GM23338 (cell line): ENCODE measurements at regions not wholly inside any gene's neighbourhood (a gene's known extent, or its start where the extent isn't known, plus 50 kb on each side); places are given as distances from the start of the nearest gene placed in this dataset.

Experiments
- ATAC-seq: fragments of 200-7000 bp; cut with Tn5 transposase; 3 replicates; pipeline ENCODE4 v1.9.1; 2020
- DNase-seq: peaks from one replicate; pipeline ENCODE4 v3.0.0-alpha.2; 2015; ENCODE audit warnings: low spot score
- H2AFZ ChIP-seq: fragments of 200-600 bp; sonication (generic); 2 replicates; pipeline ENCODE4 v1.8.0; 2016; ENCODE audit warnings: antibody characterized with exemption, mild to moderate bottlenecking, moderate library complexity
- H3F3A ChIP-seq: fragments of 200-600 bp; sonication (generic); replicated peaks from 2 replicates; pipeline ENCODE4 v1.8.0; 2017; ENCODE audit warnings: antibody characterized with exemption, mixed run types, low read depth
- H3K27ac ChIP-seq: fragments of 200-600 bp; sonication (generic); 2 replicates; pipeline ENCODE4 v1.6.1; 2016; ENCODE audit warnings: low read depth
- H3K27me3 ChIP-seq: fragments of 200-600 bp; sonication (generic); 2 replicates; pipeline ENCODE4 v1.8.0; 2016; ENCODE audit warnings: mild to moderate bottlenecking, mixed run types, moderate library complexity; ENCODE audit not compliant: insufficient read depth
- H3K36me3 ChIP-seq: fragments of 200-600 bp; sonication (generic); 2 replicates; pipeline ENCODE4 v1.8.0; 2016; ENCODE audit warnings: mild to moderate bottlenecking; ENCODE audit not compliant: insufficient read depth
- H3K4me1 ChIP-seq: fragments of 200-600 bp; sonication (generic); 2 replicates; pipeline ENCODE4 v1.8.0; 2016; ENCODE audit warnings: mild to moderate bottlenecking, moderate library complexity; ENCODE audit not compliant: insufficient read depth
- H3K4me2 ChIP-seq: fragments of 200-600 bp; sonication (generic); 2 replicates; pipeline ENCODE4 v1.7.1; 2017; ENCODE audit warnings: mixed run types
- H3K4me3 ChIP-seq: fragments of 200-600 bp; sonication (generic); 2 replicates; pipeline ENCODE4 v1.6.1; 2016; ENCODE audit warnings: mixed run types
- H3K79me2 ChIP-seq: fragments of 200-600 bp; sonication (generic); replicated peaks from 2 replicates; pipeline ENCODE4 v1.8.0; 2017; ENCODE audit warnings: mild to moderate bottlenecking; ENCODE audit not compliant: insufficient read depth
- H3K9me2 ChIP-seq: fragments of 200-600 bp; sonication (generic); 2 replicates; pipeline ENCODE4 v1.8.0; 2017; ENCODE audit not compliant: insufficient read depth
- H4K20me1 ChIP-seq: fragments of 200-600 bp; sonication (generic); replicated peaks from 2 replicates; pipeline ENCODE4 v1.8.0; 2017; ENCODE audit warnings: mild to moderate bottlenecking; ENCODE audit not compliant: insufficient read depth
- H3K27ac Mint-ChIP-seq: 2 replicates; pipeline ENCODE4 v1.8.0; 2020; ENCODE audit warnings: inconsistent platforms, mild to moderate bottlenecking, moderate library complexity, mixed read lengths
- H3K27me3 Mint-ChIP-seq: 3 replicates; pipeline ENCODE4 v1.8.0; 2022; ENCODE audit warnings: low read depth, mild to moderate bottlenecking, moderate library complexity, mixed read lengths, inconsistent platforms; ENCODE audit not compliant: insufficient read depth, poor library complexity
- H3K36me3 Mint-ChIP-seq: 3 replicates; pipeline ENCODE4 v1.8.0; 2021; ENCODE audit warnings: low read depth, mild to moderate bottlenecking, inconsistent platforms, moderate library complexity, mixed read lengths
- H3K4me1 Mint-ChIP-seq: 3 replicates; pipeline ENCODE4 v1.8.0; 2020; ENCODE audit warnings: mild to moderate bottlenecking, inconsistent platforms, mixed read lengths
- H3K4me3 Mint-ChIP-seq: 3 replicates; pipeline ENCODE4 v1.8.0; 2021; ENCODE audit warnings: moderate library complexity, mild to moderate bottlenecking, inconsistent platforms, mixed read lengths
- H3K9me3 Mint-ChIP-seq: 3 replicates; pipeline ENCODE4 v1.8.0; 2020; ENCODE audit warnings: moderate library complexity, mild to moderate bottlenecking, inconsistent platforms, mixed read lengths
- CREB1 ChIP-seq: fragments of 250-450 bp; sonication (Bioruptor Pico); IDR thresholded peaks from 2 replicates; pipeline ENCODE4 v1.5.0; 2020; ENCODE audit warnings: low read depth, mild to moderate bottlenecking, moderate library complexity
- EZH2phosphoT487 ChIP-seq: fragments of 200-600 bp; sonication (generic); IDR thresholded peaks from one replicate; pipeline ENCODE4 v1.8.1; 2018; ENCODE audit warnings: antibody characterized with exemption; ENCODE audit not compliant: unreplicated experiment
- JUNB ChIP-seq: IDR thresholded peaks from one replicate; pipeline ENCODE4 v1.6.1; 2016; ENCODE audit warnings: antibody characterized with exemption; ENCODE audit not compliant: unreplicated experiment
- NANOG ChIP-seq: IDR thresholded peaks from 2 replicates; pipeline ENCODE4 v1.6.1; 2016; ENCODE audit warnings: antibody characterized with exemption, borderline replicate concordance
- STAT1 ChIP-seq: IDR thresholded peaks from one replicate; pipeline ENCODE4 v1.6.1; 2016; ENCODE audit warnings: antibody characterized with exemption; ENCODE audit not compliant: unreplicated experiment
- ZNF114 ChIP-seq: fragments of 250-450 bp; sonication (Bioruptor Pico); IDR thresholded peaks from 2 replicates; pipeline ENCODE4 v1.5.0; 2020; ENCODE audit warnings: mild to moderate bottlenecking, moderate library complexity
- ZNF331 ChIP-seq: fragments of 250-450 bp; sonication (Bioruptor Pico); IDR thresholded peaks from 2 replicates; pipeline ENCODE4 v1.5.0; 2020; ENCODE audit warnings: low read depth, mild to moderate bottlenecking, moderate library complexity
- TF ChIP-seq, protein P1 (sequence below), 2 experiments: fragments of 200-600 bp in 1 of 2; sonication (generic) in 1 of 2; conservative IDR thresholded peaks; 2 replicates each; pipeline versions ENCODE4 v1.5.1 to v1.6.1; 2016 to 2017; ENCODE audit warnings: antibody characterized with exemption in 2 of 2, low read depth in 2 of 2, mild to moderate bottlenecking in 2 of 2, moderate library complexity in 1 of 2
- TF ChIP-seq, protein P2 (sequence below): fragments of 250-450 bp; sonication (Bioruptor Pico); IDR thresholded peaks from 2 replicates; pipeline ENCODE4 v1.5.0; 2020; ENCODE audit warnings: mild to moderate bottlenecking, moderate library complexity
- TF ChIP-seq, protein P3 (sequence below): IDR thresholded peaks from one replicate; pipeline ENCODE4 v1.6.1; 2018; ENCODE audit warnings: antibody characterized with exemption; ENCODE audit not compliant: unreplicated experiment

DNA sequence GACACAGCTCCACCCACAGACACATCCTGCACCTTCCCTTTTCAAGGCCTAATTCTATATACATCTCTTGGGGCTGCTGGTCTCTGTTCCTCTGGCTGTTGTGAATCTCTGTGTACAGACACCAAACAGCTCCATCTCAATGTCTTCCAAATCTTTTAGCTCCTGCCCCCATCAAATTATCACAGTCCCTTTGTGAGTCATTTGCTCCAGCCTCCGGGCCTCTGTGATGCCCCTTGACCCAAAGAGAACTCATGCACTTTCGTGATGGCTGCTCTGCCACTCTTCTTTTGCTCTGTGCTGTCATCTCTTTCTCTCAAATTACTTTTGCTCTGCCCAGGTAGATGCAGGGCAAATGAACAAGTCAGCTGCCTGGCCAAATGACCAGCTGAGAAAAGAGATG is 369.0 kb upstream of the CDIN1 start:
- peaks cover 7% of the 10 kb centered on the region; the same call in 1 of the 3 replicates for H3K36me3 Mint-ChIP-seq
- TF ChIP-seq NANOG (no peak), CREB1 (CRISPR knock-in tag) (no peak), ZNF331 (CRISPR knock-in tag) (no peak), EZH2phosphoT487 (no peak), ZNF114 (CRISPR knock-in tag) (no peak), JUNB (no peak)
- TF ChIP-seq, protein P1, sequence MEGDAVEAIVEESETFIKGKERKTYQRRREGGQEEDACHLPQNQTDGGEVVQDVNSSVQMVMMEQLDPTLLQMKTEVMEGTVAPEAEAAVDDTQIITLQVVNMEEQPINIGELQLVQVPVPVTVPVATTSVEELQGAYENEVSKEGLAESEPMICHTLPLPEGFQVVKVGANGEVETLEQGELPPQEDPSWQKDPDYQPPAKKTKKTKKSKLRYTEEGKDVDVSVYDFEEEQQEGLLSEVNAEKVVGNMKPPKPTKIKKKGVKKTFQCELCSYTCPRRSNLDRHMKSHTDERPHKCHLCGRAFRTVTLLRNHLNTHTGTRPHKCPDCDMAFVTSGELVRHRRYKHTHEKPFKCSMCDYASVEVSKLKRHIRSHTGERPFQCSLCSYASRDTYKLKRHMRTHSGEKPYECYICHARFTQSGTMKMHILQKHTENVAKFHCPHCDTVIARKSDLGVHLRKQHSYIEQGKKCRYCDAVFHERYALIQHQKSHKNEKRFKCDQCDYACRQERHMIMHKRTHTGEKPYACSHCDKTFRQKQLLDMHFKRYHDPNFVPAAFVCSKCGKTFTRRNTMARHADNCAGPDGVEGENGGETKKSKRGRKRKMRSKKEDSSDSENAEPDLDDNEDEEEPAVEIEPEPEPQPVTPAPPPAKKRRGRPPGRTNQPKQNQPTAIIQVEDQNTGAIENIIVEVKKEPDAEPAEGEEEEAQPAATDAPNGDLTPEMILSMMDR (conservative IDR thresholded peaks at IDR 0.05; ENCODE audit: low read depth in 2 of 2): no peak; a peak in 1 of 4 replicates
- DNase-seq (no peak), ATAC-seq (no peak)
- H3K27ac ChIP-seq: no peak overlapping the region
- no peaks in the 10 kb centered on the region for H3K27me3 Mint-ChIP-seq
- H3K9me3 Mint-ChIP-seq: no peaks in the 10 kb centered on the region
- no peaks in the 10 kb centered on the region; the same call in none of the 2 replicates for H3K9me2 ChIP-seq
- no peak overlapping the region for H3K4me2 ChIP-seq
- H3F3A ChIP-seq: no peaks in the 10 kb centered on the region
- no peaks in the 10 kb centered on the region for H3K27me3 ChIP-seq
- no peaks in the 10 kb centered on the region for H3K79me2 ChIP-seq
- no peak overlapping the region for H3K4me3 Mint-ChIP-seq
- H4K20me1 ChIP-seq: no peaks in the 10 kb centered on the region
- peak overlapping the region; percentile 39; the same call in 1 of the 2 replicates for H2AFZ ChIP-seq
- H3K4me1 Mint-ChIP-seq: peaks cover 7% of the 10 kb centered on the region
- H3K4me1 ChIP-seq: no peaks in the 10 kb centered on the region
- H3K27ac Mint-ChIP-seq: no peak overlapping the region
- no peak overlapping the region for H3K4me3 ChIP-seq
- no peaks in the 10 kb centered on the region for H3K36me3 ChIP-seq

DNA sequence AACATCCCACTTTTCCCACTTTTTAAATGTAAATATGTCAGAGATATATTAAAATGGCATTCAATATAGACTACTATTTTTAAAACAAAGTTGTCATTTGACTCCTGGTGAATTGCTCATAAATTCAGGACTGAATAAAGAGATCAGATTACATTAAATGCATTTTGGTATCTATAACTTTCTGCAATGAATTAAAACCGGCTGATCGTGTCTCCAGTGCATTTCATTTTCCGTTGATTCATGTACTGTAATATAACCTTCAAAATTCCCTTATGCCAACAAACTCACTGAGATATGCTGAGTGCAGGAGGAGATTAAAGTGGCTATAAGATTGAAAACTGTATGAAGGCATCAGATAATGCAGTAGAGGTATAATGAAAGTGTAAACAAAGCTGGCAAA is 361.1 kb upstream of the CDIN1 start:
- TF ChIP-seq JUNB (no peak), ZNF114 (CRISPR knock-in tag) (no peak), NANOG (no peak), STAT1 (no peak)
- TF ChIP-seq, protein P2, sequence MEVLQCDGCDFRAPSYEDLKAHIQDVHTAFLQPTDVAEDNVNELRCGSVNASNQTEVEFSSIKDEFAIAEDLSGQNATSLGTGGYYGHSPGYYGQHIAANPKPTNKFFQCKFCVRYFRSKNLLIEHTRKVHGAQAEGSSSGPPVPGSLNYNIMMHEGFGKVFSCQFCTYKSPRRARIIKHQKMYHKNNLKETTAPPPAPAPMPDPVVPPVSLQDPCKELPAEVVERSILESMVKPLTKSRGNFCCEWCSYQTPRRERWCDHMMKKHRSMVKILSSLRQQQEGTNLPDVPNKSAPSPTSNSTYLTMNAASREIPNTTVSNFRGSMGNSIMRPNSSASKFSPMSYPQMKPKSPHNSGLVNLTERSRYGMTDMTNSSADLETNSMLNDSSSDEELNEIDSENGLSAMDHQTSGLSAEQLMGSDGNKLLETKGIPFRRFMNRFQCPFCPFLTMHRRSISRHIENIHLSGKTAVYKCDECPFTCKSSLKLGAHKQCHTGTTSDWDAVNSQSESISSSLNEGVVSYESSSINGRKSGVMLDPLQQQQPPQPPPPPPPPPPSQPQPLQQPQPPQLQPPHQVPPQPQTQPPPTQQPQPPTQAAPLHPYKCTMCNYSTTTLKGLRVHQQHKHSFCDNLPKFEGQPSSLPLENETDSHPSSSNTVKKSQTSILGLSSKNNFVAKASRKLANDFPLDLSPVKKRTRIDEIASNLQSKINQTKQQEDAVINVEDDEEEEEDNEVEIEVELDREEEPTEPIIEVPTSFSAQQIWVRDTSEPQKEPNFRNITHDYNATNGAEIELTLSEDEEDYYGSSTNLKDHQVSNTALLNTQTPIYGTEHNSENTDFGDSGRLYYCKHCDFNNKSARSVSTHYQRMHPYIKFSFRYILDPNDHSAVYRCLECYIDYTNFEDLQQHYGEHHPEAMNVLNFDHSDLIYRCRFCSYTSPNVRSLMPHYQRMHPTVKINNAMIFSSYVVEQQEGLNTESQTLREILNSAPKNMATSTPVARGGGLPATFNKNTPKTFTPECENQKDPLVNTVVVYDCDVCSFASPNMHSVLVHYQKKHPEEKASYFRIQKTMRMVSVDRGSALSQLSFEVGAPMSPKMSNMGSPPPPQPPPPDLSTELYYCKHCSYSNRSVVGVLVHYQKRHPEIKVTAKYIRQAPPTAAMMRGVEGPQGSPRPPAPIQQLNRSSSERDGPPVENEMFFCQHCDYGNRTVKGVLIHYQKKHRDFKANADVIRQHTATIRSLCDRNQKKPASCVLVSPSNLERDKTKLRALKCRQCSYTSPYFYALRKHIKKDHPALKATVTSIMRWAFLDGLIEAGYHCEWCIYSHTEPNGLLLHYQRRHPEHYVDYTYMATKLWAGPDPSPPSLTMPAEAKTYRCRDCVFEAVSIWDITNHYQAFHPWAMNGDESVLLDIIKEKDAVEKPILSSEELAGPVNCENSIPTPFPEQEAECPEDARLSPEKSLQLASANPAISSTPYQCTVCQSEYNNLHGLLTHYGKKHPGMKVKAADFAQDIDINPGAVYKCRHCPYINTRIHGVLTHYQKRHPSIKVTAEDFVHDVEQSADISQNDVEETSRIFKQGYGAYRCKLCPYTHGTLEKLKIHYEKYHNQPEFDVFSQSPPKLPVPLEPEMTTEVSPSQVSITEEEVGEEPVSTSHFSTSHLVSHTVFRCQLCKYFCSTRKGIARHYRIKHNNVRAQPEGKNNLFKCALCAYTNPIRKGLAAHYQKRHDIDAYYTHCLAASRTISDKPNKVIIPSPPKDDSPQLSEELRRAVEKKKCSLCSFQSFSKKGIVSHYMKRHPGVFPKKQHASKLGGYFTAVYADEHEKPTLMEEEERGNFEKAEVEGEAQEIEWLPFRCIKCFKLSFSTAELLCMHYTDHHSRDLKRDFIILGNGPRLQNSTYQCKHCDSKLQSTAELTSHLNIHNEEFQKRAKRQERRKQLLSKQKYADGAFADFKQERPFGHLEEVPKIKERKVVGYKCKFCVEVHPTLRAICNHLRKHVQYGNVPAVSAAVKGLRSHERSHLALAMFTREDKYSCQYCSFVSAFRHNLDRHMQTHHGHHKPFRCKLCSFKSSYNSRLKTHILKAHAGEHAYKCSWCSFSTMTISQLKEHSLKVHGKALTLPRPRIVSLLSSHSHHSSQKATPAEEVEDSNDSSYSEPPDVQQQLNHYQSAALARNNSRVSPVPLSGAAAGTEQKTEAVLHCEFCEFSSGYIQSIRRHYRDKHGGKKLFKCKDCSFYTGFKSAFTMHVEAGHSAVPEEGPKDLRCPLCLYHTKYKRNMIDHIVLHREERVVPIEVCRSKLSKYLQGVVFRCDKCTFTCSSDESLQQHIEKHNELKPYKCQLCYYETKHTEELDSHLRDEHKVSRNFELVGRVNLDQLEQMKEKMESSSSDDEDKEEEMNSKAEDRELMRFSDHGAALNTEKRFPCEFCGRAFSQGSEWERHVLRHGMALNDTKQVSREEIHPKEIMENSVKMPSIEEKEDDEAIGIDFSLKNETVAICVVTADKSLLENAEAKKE (CRISPR knock-in tag): no peak
- TF ChIP-seq, protein P3, sequence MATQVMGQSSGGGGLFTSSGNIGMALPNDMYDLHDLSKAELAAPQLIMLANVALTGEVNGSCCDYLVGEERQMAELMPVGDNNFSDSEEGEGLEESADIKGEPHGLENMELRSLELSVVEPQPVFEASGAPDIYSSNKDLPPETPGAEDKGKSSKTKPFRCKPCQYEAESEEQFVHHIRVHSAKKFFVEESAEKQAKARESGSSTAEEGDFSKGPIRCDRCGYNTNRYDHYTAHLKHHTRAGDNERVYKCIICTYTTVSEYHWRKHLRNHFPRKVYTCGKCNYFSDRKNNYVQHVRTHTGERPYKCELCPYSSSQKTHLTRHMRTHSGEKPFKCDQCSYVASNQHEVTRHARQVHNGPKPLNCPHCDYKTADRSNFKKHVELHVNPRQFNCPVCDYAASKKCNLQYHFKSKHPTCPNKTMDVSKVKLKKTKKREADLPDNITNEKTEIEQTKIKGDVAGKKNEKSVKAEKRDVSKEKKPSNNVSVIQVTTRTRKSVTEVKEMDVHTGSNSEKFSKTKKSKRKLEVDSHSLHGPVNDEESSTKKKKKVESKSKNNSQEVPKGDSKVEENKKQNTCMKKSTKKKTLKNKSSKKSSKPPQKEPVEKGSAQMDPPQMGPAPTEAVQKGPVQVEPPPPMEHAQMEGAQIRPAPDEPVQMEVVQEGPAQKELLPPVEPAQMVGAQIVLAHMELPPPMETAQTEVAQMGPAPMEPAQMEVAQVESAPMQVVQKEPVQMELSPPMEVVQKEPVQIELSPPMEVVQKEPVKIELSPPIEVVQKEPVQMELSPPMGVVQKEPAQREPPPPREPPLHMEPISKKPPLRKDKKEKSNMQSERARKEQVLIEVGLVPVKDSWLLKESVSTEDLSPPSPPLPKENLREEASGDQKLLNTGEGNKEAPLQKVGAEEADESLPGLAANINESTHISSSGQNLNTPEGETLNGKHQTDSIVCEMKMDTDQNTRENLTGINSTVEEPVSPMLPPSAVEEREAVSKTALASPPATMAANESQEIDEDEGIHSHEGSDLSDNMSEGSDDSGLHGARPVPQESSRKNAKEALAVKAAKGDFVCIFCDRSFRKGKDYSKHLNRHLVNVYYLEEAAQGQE: no peak
- H3K4me1 Mint-ChIP-seq: peaks cover 16% of the 10 kb centered on the region
- Histone ChIP-seq H3K4me1 (peaks cover 9% of the 10 kb centered on the region; the same call in 1 of the 2 replicates), H3K4me3 (no peak overlapping the region), H3K27ac (no peak overlapping the region), H3K36me3 (peaks cover 6% of the 10 kb centered on the region; the same call in 1 of the 2 replicates), H3K9me2 (no peaks in the 10 kb centered on the region), H3K79me2 (no peaks in the 10 kb centered on the region), H3K27me3 (no peaks in the 10 kb centered on the region), H3K4me2 (no peak overlapping the region), H2AFZ (no peak overlapping the region), H3F3A (no peaks in the 10 kb centered on the region), H4K20me1 (no peaks in the 10 kb centered on the region)
- H3K27ac Mint-ChIP-seq: no peak overlapping the region
- ATAC-seq: no peak
- H3K27me3 Mint-ChIP-seq: no peaks in the 10 kb centered on the region
- no peak for DNase-seq
- peaks cover 15% of the 10 kb centered on the region for H3K9me3 Mint-ChIP-seq
- no peak overlapping the region for H3K4me3 Mint-ChIP-seq
- H3K36me3 Mint-ChIP-seq: peaks cover 25% of the 10 kb centered on the region
